ENCODE measurements at regions not wholly inside any gene's neighbourhood (a gene's known extent, or its start where the extent isn't known, plus 50 kb on each side); places are given as distances from the start of the nearest gene placed in this dataset.
"Not testable (repeated sequence)": the region's sequence is repeated elsewhere in the genome, so short reads cannot be mapped to it uniquely, and the experiment has no call there.

GRCh38 chr3:166425021-166425420, 587.8 kb upstream of the BCHE start:
- Histone ChIP-seq H3K9me3 (replicated peaks in 1 of 2; ENCODE audit: control insufficient read depth in 1 of 2, insufficient read depth in 1 of 2, low read length in 2 of 2) (peaks cover 0 to 7% of the 10 kb centered on the region in 2 donors), H3K79me2 (ENCODE audit: insufficient read depth, low read length) (no peaks in the 10 kb centered on the region), H3K36me3 (replicated peaks in 1 of 2; ENCODE audit: control insufficient read depth in 1 of 2, insufficient read depth in 2 of 2, low read length in 2 of 2) (no peaks in the 10 kb centered on the region), H3K9ac (ENCODE audit: insufficient read depth, low read length, poor library complexity, severe bottlenecking) (no peak overlapping the region), H3K27me3 (ENCODE audit: control insufficient read depth in 2 of 2, insufficient read depth in 2 of 2, low read length in 2 of 2) (no peaks in the 10 kb centered on the region), H3K4me3 (replicated peaks in 1 of 3; ENCODE audit: low read depth in 2 of 3, low read length in 3 of 3) (no peak overlapping the region), H2AFZ (ENCODE audit: insufficient read depth, low read depth, low read length, poor library complexity, severe bottlenecking) (no peak overlapping the region), H3K4me2 (replicated peaks; ENCODE audit: extremely low read depth, low read length, poor library complexity, severe bottlenecking) (no peak overlapping the region), H3K4me1 (ENCODE audit: control insufficient read depth in 1 of 2, insufficient read depth in 2 of 2, low read length in 2 of 2) (no peaks in the 10 kb centered on the region), H3K27ac (ENCODE audit: low read depth in 1 of 2, low read length in 2 of 2) (no peak overlapping the region), H4K20me1 (ENCODE audit: insufficient read depth, low read length) (no peaks in the 10 kb centered on the region)
- H3K27ac Mint-ChIP-seq: no peak overlapping the region
- DNase-seq: no peak
- intact Hi-C loops (cut with micrococcal nuclease): no loop called here
- H3K27me3 Mint-ChIP-seq (ENCODE audit: low read depth in 3 of 3): no peaks in the 10 kb centered on the region
- TF ChIP-seq CTCF (IDR thresholded peaks at IDR 0.05): no peak
- peaks cover 3 to 9% (median 5%) of the 10 kb centered on the region in 7 donors for H3K9me3 Mint-ChIP-seq
- H3K4me1 Mint-ChIP-seq: no peaks in the 10 kb centered on the region
- H3K4me3 Mint-ChIP-seq: no peak overlapping the region
- no peaks in the 10 kb centered on the region for H3K36me3 Mint-ChIP-seq

GRCh38 chr3:166423824-166424513, 586.7 kb upstream of the BCHE start:
- intact Hi-C loops (cut with micrococcal nuclease); H2AFZ ChIP-seq (ENCODE audit: insufficient read depth, low read depth, low read length, poor library complexity, severe bottlenecking); H3K36me3 ChIP-seq (replicated peaks in 1 of 2; ENCODE audit: control insufficient read depth in 1 of 2, insufficient read depth in 2 of 2, low read length in 2 of 2); H3K4me3 Mint-ChIP-seq; H3K27me3 Mint-ChIP-seq (ENCODE audit: low read depth in 3 of 3); H3K9ac ChIP-seq (ENCODE audit: insufficient read depth, low read length, poor library complexity, severe bottlenecking); H3K27me3 ChIP-seq (ENCODE audit: control insufficient read depth in 2 of 2, insufficient read depth in 2 of 2, low read length in 2 of 2); H3K4me2 ChIP-seq (replicated peaks; ENCODE audit: extremely low read depth, low read length, poor library complexity, severe bottlenecking); H4K20me1 ChIP-seq (ENCODE audit: insufficient read depth, low read length); DNase-seq; H3K27ac ChIP-seq (ENCODE audit: low read depth in 1 of 2, low read length in 2 of 2); H3K4me3 ChIP-seq (replicated peaks in 1 of 3; ENCODE audit: low read depth in 2 of 3, low read length in 3 of 3); H3K9me3 Mint-ChIP-seq; H3K9me3 ChIP-seq (replicated peaks in 1 of 2; ENCODE audit: control insufficient read depth in 1 of 2, insufficient read depth in 1 of 2, low read length in 2 of 2); H3K4me1 ChIP-seq (ENCODE audit: control insufficient read depth in 1 of 2, insufficient read depth in 2 of 2, low read length in 2 of 2); H3K79me2 ChIP-seq (ENCODE audit: insufficient read depth, low read length); H3K27ac Mint-ChIP-seq; H3K4me1 Mint-ChIP-seq; H3K36me3 Mint-ChIP-seq: not testable (repeated sequence)
- 88% methylated on average over 21 of the region's 26 CpGs for WGBS (ENCODE audit: insufficient coverage)

All from CD14-positive monocyte (primary cell).